HG03103 (cell line): ENCODE measurements at regions not wholly inside any gene's neighbourhood (a gene's known extent, or its start where the extent isn't known, plus 50 kb on each side); places are given as distances from the start of the nearest gene placed in this dataset.

ENCODE experiments used
- ATAC-seq: cut with Tn5 transposase; IDR thresholded peaks from one replicate; pipeline ENCODE4 v1.9.1; 2021; ENCODE audit warnings: low read depth; ENCODE audit not compliant: unreplicated experiment

- no peak for ATAC-seq
These were observed 293.2 kb upstream of the MON1B start for GRCh38 chr16:76897816-76898215.

- no peak for ATAC-seq
These were observed 291.2 kb upstream of the MON1B start for GRCh38 chr16:76899767-76900166.

- ATAC-seq: no peak
These were observed 290.4 kb upstream of the MON1B start for GRCh38 chr16:76900285-76901263.

- ATAC-seq: no peak
These were observed 284.4 kb upstream of the MON1B start for GRCh38 chr16:76906552-76906951.

GRCh38 chr16:76910931-76911330 is 280.1 kb upstream of the MON1B start:
- no peak for ATAC-seq

GRCh38 chr16:76913046-76913445 is 277.9 kb upstream of the MON1B start:
- ATAC-seq: no peak

- ATAC-seq: no peak
These were observed 264.9 kb upstream of the MON1B start for GRCh38 chr16:76926042-76926441.

GRCh38 chr16:76926595-76926994 is 264.4 kb upstream of the MON1B start:
- no peak for ATAC-seq

GRCh38 chr16:76931186-76931585 is 259.8 kb upstream of the MON1B start:
- no peak for ATAC-seq

- ATAC-seq: no peak
These were observed 258.3 kb upstream of the MON1B start for GRCh38 chr16:76932541-76933211.

- no peak for ATAC-seq
These were observed 250.7 kb upstream of the MON1B start for GRCh38 chr16:76940251-76940650.

- ATAC-seq: no peak
These were observed 249.9 kb upstream of the MON1B start for GRCh38 chr16:76941113-76941512.

GRCh38 chr16:76942089-76942488 is 248.9 kb upstream of the MON1B start:
- ATAC-seq: no peak

GRCh38 chr16:76943921-76944320 is 247.1 kb upstream of the MON1B start:
- ATAC-seq: no peak

- ATAC-seq: no peak
These were observed 244.1 kb upstream of the MON1B start for GRCh38 chr16:76946879-76947278.

GRCh38 chr16:76947749-76948148 is 243.2 kb upstream of the MON1B start:
- ATAC-seq: no peak

GRCh38 chr16:76955629-76956028 is 235.4 kb upstream of the MON1B start:
- no peak for ATAC-seq

GRCh38 chr16:76956394-76956793 is 234.6 kb upstream of the MON1B start:
- ATAC-seq: no peak

GRCh38 chr16:76956841-76957240 is 234.1 kb upstream of the MON1B start:
- no peak for ATAC-seq

GRCh38 chr16:76959166-76959565 is 231.8 kb upstream of the MON1B start:
- no peak for ATAC-seq

- no peak for ATAC-seq
These were observed 227.2 kb upstream of the MON1B start for GRCh38 chr16:76963614-76964315.
